Stimulated activated CD8-positive, alpha-beta memory T cell treated with anti-CD3 and anti-CD28 coated beads, Interleukin-15, amount 100 ng/mL, for 48 hours (primary cell): ENCODE measurements at regions not wholly inside any gene's neighbourhood (a gene's known extent, or its start where the extent isn't known, plus 50 kb on each side); places are given as distances from the start of the nearest gene placed in this dataset.
"Not testable (repeated sequence)": the region's sequence is repeated elsewhere in the genome, so short reads cannot be mapped to it uniquely, and the experiment has no call there.

ENCODE experiments used
- DNase-seq, 2 donors: peaks; one replicate each; pipeline ENCODE4 v3.0.0-alpha.2; 2020; ENCODE audit warnings: low read depth in 2 of 2

DNA sequence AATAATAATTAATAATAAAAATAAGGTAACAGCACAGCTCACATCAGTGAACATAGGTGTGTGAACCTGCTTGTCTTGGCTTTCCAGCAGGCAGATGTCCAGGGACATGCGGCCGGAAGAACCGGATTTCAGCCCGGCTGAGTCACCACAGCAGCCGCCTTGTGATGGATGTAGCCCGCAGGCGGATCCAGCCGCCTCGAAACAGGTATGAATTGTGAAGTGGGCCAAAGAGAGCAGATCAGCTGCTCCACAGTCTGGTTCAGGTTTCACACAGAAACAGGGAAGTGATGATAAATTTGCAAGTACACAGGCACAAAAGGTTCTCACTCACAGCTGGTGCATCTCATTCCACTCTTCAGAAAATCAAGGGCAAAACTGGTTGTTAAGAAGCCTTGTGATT, 55.1 kb downstream of the ID4 start:
- DNase-seq: no peak

DNA sequence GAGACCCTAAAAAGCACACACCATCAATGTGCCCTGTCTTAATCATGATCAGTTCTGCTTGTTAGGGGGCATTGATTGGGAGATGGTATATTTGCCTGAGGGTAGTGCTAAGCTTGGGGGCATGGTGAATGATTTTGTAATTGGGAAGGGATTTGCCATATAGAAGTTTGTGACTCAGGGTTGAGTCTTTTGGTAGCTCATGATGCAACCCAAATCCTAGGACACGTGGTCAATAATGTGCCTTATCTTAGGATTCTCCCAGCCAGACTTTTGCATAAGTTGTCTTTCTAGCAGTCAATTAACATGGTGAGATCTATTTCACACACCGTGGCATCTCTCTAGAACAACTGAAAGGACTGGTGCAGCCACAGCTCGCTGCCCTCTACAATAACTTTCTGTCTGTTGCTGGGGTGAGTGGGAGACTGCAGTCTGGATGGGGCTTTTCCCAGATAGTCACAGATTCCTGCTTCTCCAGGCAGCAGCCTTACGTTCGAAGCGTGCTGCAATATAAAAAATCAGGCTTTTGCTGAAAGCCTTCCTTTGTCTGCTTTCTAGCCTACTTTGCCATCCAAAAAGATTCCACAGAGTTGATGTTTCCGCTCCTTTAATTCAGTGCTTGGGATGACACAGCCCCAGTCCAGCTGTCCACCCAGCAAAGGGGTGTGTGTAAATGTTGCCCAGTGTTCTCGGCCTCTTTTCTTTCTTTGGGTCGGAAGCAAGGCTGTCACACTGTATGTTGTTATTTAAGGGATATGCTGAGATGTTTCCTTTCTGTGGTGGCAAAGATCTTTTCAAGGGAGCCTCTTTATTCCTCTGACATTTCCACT, 58.9 kb downstream of the ID4 start:
- no peak for DNase-seq

DNA sequence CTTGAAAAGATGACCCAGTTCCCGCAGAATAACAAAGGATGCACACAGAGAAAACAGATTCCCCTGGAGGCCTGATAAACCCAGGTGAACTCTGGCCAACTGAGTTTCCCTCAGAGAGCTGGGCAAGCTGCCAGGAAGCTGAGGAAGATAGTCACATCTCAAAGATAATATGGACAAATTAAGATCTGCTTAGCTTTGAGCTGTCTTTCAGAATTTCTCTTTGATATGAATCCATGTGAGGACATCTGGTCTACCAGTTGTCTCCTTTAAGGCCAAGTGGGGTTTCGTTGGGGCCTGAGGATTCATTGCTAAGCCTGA, 59.5 kb downstream of the ID4 start:
- no peak for DNase-seq

DNA sequence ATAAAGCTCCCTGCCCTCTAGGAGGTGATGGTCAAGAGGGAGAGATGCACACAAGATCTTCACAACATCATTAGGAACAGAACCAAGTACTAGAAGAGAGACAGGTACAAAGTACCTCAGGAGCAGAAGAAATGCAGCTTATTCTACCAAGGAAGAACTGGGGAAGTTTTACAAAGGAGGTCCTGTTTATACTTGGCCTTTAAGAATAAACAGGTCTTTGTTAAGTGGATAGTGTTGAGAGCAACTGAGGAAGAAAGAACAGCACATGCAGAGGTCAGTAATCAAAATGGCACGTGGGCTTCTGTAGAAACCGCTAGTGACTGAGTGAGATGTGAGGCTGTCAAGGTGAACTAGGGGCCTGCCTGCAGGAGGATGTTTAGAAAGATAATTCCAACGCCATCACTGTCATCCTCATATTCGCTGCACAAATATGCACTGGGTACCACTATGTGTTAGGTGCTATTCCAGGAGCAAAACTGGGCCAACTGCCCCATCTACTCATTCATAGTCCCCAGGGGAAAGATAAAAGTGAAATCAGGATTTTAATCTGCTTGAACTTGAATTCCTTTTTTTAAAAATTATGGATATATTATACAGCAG, 61.1 kb downstream of the ID4 start:
- no peak for DNase-seq

DNA sequence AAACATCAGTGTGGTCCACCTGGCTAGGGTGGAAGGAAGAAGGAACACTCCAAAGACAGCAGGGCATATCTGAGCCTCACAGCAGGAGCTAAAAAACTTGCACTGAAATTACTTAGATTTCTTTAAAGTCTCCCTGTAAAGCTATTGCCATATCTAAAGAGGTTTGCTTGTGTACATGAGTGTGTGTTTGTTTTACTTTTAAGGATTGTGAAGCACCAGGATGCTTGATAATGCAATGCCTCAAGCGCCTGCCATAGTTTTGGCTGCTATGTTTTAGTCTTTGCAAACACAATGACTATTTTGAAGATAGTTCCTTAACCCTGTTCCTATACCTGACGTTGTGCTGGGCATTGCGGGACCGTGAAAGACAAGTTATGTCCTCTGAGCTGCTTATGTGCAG, 65.0 kb downstream of the ID4 start:
- DNase-seq: no peak

DNA sequence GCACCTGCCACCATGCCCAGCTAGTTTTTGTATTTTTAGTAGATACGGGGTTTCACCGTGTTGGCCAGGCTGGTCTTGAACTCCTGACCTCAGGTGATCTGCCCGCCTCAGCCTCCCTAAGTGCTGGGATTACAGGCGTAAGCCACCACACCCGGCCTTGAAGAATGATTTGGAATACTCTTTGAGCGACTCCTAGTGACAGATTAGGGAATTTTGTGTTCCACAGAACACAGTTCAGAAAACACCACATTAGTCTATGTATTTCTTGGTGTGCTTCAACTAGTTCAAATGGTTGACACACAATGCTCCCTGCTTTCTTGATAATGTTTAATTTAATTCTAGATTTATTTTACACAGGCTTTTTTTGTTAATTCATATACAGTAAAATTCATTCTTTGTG, 67.2 kb downstream of the ID4 start:
- DNase-seq: not testable (repeated sequence)

DNA sequence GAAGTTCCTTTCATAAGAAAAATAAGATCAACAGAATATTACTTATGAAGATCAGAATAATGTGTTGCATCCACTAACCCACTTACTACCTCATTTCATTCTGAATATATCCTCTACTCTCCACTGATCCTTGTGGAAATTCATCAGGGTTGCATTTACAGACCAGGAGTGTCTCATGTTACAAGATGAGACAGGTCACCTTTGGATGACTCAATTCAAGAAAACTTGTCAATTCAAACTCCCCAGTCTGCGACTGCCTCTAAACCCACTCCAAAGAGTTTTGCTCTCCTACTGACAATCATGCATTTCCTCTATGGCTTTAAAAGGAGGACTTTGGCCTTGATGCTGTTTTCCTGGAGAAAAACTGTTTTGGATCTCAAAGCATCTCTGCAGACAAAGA, 68.4 kb downstream of the ID4 start:
- DNase-seq: no peak

DNA sequence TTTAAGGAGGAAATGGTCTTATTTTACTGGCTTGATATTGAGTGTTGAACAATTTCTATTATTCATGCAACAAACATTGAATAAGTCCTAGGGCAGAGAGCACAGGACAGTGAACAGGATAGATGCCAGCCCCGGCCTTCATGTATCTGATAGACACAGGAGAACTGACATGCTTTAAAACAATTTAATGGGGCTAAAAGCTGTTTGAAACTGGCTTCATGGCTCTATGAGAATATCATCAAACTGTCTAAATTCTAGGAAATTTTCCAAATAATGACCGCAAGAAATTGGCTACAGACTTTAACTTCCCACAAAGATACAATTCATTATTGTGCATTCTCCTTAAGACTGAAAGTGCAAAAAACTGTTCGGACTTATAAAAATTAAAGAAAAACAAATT, 69.0 kb downstream of the ID4 start:
- DNase-seq: no peak

DNA sequence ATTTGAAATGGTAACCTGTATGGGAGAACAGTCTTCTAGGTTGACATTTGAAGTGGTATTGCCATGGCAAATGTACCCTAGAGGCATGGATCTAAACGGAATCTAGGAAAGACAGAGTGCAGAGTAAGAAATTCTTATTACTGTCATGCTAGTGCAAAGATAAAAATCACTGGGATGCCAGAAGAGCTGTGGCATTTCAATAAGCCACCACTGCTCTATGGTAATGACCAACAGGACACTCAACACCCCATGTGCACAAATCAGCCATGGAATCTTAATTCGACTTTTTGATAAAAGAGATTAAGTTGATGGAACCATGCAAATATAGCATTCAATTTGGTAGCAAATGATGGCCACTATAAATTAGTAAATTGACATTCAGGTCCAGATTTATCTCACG, 74.1 kb downstream of the ID4 start:
- DNase-seq: no peak

DNA sequence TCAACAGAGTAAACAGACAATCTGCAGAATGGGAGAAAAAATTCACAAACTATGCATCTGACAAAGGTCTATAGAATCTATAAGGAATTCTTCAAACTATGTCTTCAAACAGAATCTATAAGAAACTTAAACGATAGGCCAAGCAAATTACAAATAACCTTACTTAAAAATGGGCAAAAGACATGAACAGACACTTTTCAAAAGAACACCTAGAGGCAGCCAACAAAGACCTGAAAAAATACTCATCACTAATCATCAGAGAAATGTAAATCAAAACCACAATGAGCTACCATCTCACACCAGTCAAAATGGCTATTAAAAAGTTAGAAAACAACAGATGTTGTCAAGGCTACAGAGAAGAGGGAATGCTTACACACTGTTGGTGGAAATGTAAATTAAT, 81.3 kb downstream of the ID4 start:
- no peak for DNase-seq

DNA sequence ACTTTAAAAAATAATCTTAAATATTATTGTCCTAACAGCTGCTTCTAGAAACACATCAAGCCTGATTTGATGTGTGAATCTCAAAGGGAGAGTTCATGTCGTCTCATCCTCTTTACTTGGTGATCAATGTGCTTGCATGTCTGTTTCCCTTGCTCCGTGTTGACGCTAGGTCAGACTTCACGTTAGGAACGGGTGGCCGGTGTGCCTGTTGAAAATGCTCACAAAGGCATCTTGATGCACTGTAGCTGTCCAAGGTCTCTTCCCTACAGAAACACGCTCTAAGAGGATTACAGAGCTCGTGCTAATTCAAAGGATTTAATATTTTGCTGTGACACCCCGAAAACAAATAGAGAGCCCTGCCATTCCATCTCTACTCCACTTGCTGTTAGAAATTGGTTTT, 84.6 kb downstream of the ID4 start:
- DNase-seq: no peak

DNA sequence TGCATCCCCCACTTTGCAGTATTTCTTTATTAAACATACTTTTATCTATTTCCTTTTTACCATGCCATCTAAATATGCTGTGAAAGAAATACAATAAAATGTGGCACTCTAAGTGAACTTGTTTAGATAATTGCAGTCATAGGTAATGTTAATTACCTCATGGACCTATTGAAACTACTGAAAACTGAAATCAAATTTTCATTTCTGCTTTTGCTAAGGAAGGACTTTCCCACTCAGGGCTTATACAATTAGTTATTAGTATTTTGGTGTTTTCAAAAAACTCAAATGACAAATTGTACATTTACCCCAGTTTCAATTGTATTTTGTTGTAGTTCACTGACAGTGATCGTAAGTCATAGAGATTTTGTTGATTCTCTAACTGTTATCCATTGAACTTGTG, 88.4 kb downstream of the ID4 start:
- no peak for DNase-seq

DNA sequence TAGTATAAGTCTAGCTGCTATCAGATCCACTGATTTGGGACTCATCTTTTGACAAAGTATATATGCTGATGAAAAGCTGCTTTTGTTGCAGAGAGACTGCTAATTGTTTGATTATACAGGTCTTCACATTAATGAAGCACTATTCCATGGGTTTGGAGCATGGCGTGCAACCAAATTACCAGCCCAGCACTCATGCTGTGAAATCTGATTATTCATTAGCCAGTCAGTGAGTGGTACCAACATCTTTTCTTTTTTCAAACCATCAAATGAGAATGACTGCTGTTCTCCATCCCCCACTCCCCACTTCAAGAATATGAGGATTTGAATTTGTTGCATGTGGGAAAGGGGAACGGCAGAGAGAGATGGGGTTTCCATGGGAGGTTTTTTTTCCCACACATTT, 91.3 kb downstream of the ID4 start:
- no peak for DNase-seq

DNA sequence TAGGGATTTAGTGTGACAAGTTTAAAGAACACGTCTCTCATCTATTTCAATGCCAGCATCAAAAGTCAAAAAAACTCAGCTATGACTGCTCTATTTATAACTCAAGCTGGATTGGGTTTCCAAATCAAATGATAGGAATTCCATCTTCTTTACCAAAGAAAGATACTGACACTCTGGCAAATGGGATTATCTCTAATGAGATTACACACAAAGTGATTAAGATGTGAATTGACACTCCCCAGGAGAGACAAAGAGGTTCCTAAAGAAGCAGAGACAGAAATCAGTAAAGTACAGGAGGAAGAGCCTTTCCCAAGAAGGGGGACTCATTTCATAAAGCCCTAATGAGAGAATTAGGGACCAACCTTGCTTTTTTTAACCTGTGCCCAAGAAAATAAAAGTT, 92.1 kb downstream of the ID4 start:
- no peak for DNase-seq

DNA sequence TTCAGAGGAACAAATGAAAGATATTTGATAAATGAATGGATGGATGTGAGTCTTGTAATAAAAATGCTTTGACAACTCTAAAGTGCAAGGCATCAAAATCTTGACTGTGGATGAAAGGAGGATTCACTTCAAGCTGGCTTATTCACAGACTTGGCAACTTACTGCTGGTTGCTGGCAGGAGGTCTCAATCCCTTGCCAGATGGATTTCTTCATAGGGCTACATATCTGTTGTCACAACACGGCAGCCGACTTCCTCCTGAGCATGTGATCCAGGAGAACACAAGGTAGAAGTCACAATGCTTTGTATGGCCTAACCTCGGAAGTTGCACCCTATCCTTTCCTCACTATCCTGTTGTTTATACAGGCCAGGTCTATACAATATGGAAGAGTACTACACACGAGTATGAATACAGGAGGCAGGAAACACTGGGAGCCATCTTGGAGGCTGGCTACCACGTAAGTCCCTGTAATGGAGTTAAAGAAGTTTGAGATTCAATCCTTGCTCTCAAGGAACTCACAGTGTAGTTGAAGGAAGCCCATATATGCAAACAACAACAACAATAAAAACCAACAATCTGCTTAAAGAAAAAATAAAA, 97.9 kb downstream of the ID4 start:
- no peak for DNase-seq

DNA sequence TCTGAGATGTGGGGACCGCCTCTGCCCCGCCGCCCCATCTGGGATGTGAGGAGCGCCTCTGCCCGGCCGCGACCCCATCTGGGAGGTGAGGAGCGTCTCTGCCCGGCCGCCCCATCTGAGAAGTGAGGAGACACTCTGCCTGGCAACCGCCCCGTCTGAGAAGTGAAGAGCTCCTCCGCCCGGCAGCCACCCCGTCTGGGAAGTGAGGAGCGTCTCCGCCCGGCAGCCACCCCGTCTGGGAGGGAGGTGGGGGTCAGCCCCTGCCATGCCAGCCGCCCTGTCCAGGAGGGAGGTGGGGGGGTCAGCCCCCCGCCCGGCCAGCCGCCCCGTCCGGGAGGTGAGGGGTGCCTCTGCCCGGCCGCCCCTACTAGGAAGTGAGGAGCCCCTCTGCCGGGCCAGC, 102.2 kb downstream of the ID4 start:
- not testable (repeated sequence) for DNase-seq

DNA sequence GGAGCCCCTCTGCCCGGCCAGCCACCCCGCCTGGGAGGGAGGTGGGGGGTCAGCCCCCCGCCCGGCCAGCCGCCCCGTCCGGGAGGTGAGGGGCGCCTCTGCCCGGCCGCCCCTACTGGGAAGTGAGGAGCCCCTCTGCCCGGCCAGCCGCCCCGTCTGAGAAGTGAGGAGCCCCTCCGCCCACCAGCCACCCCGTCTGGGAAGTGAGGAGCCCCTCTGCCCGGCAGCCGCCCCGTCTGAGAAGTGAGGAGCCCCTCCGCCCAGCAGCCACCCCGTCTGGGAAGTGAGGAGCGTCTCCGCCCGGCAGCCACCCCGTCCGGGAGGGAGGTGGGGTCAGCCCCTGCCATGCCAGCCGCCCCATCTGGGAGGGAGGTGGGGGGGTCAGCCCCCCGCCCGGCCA, 102.8 kb downstream of the ID4 start:
- DNase-seq: not testable (repeated sequence)

DNA sequence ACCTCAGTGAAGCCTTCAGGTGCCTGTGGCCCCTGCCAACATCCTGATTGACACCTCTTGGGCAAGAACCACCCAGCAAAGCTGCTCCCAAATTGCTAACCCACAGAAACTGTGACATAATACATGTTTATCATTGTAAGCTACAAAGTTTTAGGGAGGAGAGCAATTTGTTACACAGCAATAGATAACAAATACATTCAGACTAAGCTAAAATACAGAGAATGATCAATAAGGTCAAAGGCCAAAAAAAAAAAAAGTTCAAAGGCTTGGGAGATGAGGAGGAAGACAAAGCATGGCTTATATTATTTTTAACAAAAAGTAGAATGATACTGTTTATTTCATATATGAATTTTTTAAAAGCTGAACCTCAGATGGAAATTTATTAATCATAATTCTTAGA, 105.9 kb downstream of the ID4 start:
- no peak for DNase-seq

DNA sequence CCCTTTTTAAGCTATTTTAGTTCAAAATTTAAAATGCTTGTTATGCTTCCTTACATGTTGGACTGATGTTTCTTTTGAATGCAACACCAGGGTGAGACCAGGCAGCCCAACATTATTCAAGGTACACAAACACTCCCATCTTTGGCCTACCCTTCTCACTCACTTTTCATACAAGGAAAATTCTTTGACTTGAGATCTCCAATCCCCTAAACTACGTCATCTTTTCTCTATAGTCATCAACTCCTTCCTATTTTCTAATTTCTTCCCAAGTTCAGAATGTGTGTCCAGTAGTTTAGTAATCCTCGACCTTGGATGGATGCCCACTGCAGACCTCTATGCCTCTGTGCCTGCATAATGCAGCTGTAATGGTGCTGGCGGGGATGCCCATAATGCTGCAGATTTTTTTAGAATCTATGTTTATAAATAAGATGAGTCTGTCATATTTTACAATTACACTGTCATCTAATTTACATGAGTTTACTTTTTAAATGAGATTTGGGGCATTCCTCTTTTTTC, 108.7 kb downstream of the ID4 start:
- no peak for DNase-seq

DNA sequence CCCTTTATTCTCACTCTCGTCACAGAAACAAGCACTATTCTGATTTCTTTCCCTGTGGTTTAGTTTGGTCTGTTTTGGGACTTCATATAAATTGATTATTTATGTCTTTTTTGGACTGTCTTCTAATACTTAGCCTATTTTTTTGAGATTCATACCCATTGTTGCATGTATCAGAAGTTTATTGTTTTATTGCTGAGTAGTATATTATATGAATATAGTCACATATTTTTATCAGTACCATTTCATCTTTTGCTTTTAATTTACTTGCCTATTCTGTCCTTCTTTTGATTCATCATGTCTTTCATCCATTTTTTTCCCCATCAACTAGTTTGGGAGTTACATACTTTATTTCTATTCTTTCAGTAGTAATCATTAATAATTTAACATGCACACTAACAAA, 112.0 kb downstream of the ID4 start:
- DNase-seq: no peak

DNA sequence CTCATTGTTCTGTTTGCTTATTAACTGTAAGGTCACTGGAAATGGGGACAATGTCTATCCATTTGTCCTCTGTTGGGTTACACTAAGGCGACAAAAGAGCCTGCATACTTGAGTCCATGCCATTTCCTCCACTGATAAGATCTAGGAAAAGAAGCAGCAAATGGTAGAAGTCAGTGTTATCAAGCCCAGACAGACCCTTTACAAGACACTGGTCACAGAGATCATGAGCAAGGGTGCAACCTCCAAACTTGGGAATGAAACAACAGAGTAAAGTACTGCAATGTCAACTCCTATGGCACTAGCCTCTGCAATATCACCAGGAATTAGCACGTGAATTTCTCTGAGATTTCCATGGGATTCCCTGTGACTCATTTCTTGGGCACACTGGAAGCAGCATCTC, 126.9 kb downstream of the ID4 start:
- no peak for DNase-seq

DNA sequence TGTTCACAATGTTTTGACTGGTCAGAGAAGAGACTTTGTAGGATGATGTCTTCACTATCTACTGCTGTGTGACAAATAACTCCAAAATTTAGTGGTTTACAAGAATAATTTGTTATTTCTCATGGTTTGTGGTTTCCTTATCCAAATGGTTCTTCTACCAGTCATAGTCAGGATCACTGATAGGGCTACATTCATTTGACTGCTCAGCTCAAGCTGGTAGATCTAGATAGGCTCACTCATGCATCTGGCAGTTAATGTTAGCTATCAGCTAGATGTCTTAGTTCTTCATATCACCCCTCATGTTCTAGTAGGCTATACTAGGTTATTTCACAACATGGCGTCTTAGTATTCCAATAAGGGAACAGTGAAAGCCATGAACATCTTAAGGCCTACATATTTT, 131.0 kb downstream of the ID4 start:
- no peak for DNase-seq

DNA sequence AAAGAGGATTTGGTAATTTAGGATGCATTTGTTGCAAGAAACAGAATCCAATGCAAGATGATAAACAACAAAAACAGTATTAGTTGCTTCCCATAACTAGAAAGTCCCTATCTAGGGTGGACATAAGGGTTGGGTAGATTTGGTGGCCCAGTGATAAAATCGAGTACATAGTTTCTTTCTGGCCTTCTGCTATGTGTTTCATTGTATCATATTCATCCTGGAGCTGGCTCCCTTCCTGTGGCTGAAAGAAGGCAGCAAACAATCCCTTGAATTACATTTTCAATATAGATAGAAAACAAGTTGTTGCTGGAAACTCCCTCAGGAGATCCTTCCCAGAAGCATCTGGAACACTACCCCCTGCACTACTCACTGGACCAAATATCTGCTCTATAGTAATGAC, 135.1 kb downstream of the ID4 start:
- DNase-seq: no peak
